H1 (cell line): ENCODE measurements at regions not wholly inside any gene's neighbourhood (a gene's known extent, or its start where the extent isn't known, plus 50 kb on each side); places are given as distances from the start of the nearest gene placed in this dataset.

Experiments
- CTCF ChIA-PET: fragments of 300-600 bp; sonication (Branson Sonifier 250); formaldehyde crosslinking; loops from one replicate; lab custom pipeline; 2021; ENCODE audit not compliant: partially characterized antibody; lab: Charles Lee
- POLR2A ChIA-PET: fragments of 300-600 bp; sonication (Branson Sonifier 250); formaldehyde crosslinking; loops from one replicate; lab custom pipeline; 2021; ENCODE audit warnings: inconsistent platforms; ENCODE audit not compliant: partially characterized antibody; lab: Charles Lee
- DNase-seq, 2 experiments: peaks; one replicate each; pipeline versions ENCODE4 v3.0.0 to v3.0.0-alpha.2; 2010 to 2022; ENCODE audit warnings: low spot score in 2 of 2, low read depth in 1 of 2, mixed read lengths in 1 of 2
- FAIRE-seq: peaks from 2 replicates; lab custom pipeline; 2011; peaks lifted over from hg19 to GRCh38; lab: Jason Lieb, UNC
- H2AFZ ChIP-seq: 2 replicates; pipeline ENCODE4 v1.8.1; 2012; ENCODE audit warnings: low read length, inconsistent platforms
- H2AK5ac ChIP-seq: 2 replicates; pipeline ENCODE4 v1.6.1; 2013; ENCODE audit warnings: low read depth, low read length
- H2BK120ac ChIP-seq: replicated peaks from 2 replicates; pipeline ENCODE3; 2013; ENCODE audit warnings: low read depth, low read length, inconsistent platforms
- H2BK12ac ChIP-seq: 2 replicates; pipeline ENCODE4 v1.6.1; 2013; ENCODE audit warnings: low read depth, low read length
- H2BK15ac ChIP-seq: 2 replicates; pipeline ENCODE4 v1.6.1; 2013; ENCODE audit warnings: low read length
- H2BK20ac ChIP-seq: 2 replicates; pipeline ENCODE4 v1.6.1; 2013; ENCODE audit warnings: low read length
- H2BK5ac ChIP-seq: 2 replicates; pipeline ENCODE4 v1.6.1; 2013; ENCODE audit warnings: low read depth, low read length
- H3K14ac ChIP-seq: 2 replicates; pipeline ENCODE4 v1.6.1; 2013; ENCODE audit warnings: inconsistent platforms; ENCODE audit not compliant: insufficient read length
- H3K18ac ChIP-seq: 2 replicates; pipeline ENCODE4 v1.6.1; 2013; ENCODE audit warnings: low read length; ENCODE audit errors: extremely low read depth
- H3K23ac ChIP-seq: 2 replicates; pipeline ENCODE4 v1.6.1; 2013; ENCODE audit warnings: inconsistent platforms; ENCODE audit not compliant: insufficient read length
- H3K23me2 ChIP-seq: 2 replicates; pipeline ENCODE4 v1.6.1; 2013; ENCODE audit warnings: low read depth, low read length
- H3K27ac ChIP-seq: 2 replicates; pipeline ENCODE4 v1.6.1; 2011; ENCODE audit warnings: low read depth, low read length, inconsistent platforms
- H3K27me3 ChIP-seq, 4 experiments: replicated peaks in 1 of 4; 1 replicate in 1 of 4; 2 replicates in 3 of 4; pipeline versions ENCODE4 v1.6.1 to v1.8.1; 2011 to 2013; ENCODE audit warnings: low read length in 3 of 4, mild to moderate bottlenecking in 3 of 4, inconsistent platforms in 2 of 4, mixed read lengths in 2 of 4, moderate library complexity in 1 of 4; ENCODE audit not compliant: control insufficient read depth in 3 of 4, insufficient read depth in 3 of 4; ENCODE audit errors: extremely low read depth in 1 of 4
- H3K36me3 ChIP-seq, 4 experiments: 2 replicates each; pipeline versions ENCODE4 v1.6.1 to v1.8.1; 2011 to 2013; ENCODE audit warnings: mild to moderate bottlenecking in 4 of 4, low read length in 3 of 4, moderate library complexity in 2 of 4, control low read depth in 1 of 4, inconsistent platforms in 1 of 4; ENCODE audit not compliant: insufficient read depth in 4 of 4, control insufficient read depth in 2 of 4
- H3K4ac ChIP-seq: replicated peaks from 2 replicates; pipeline ENCODE3; 2013; ENCODE audit warnings: low read length, low read depth, mixed read lengths, inconsistent platforms; ENCODE audit not compliant: insufficient read length
- H3K4me1 ChIP-seq, 4 experiments: replicated peaks in 1 of 4; 1 replicate in 1 of 4; 2 replicates in 3 of 4; pipeline versions ENCODE4 v1.6.1 to v1.8.1; 2011 to 2013; ENCODE audit warnings: low read length in 3 of 4, inconsistent platforms in 2 of 4, mixed read lengths in 1 of 4; ENCODE audit not compliant: insufficient read depth in 4 of 4, control insufficient read depth in 3 of 4
- H3K4me2 ChIP-seq, 2 experiments: 2 replicates each; pipeline versions ENCODE4 v1.6.1 to v1.8.1; 2011 to 2013; ENCODE audit warnings: low read depth in 2 of 2, low read length in 2 of 2, control low read depth in 1 of 2, inconsistent platforms in 1 of 2, mild to moderate bottlenecking in 1 of 2; ENCODE audit not compliant: insufficient read depth in 1 of 2
- H3K4me3 ChIP-seq, 4 experiments: fragments of 200-600, 300-600 bp in 1 of 4; sonication (generic), shearing (Covaris generic), sonication (Bioruptor Twin) in 1 of 4; 2 replicates each; pipeline versions ENCODE4 v1.5.1 to v1.8.1; 2011 to 2016; ENCODE audit warnings: low read length in 4 of 4, low read depth in 3 of 4, control low read depth in 2 of 4, inconsistent platforms in 2 of 4, mild to moderate bottlenecking in 2 of 4, mixed read lengths in 1 of 4, moderate library complexity in 1 of 4; ENCODE audit not compliant: insufficient read depth in 2 of 4; ENCODE audit errors: extremely low read depth in 1 of 4
- H3K56ac ChIP-seq: replicated peaks from 2 replicates; pipeline ENCODE3; 2013; ENCODE audit warnings: low read depth, mild to moderate bottlenecking, mixed read lengths, low read length, inconsistent platforms; ENCODE audit not compliant: insufficient read length
- H3K79me1 ChIP-seq: 2 replicates; pipeline ENCODE4 v1.6.1; 2013; ENCODE audit warnings: low read depth, low read length, control low read depth
- H3K79me2 ChIP-seq, 2 experiments: 2 replicates each; pipeline versions ENCODE4 v1.6.1 to v1.8.1; 2012 to 2013; ENCODE audit warnings: low read length in 2 of 2, mild to moderate bottlenecking in 2 of 2, inconsistent platforms in 1 of 2; ENCODE audit not compliant: insufficient read depth in 2 of 2, control insufficient read depth in 1 of 2
- H3K9ac ChIP-seq, 4 experiments: replicated peaks in 1 of 4; 1 replicate in 1 of 4; 2 replicates in 3 of 4; pipeline versions ENCODE4 v1.6.1 to v1.8.1; 2011 to 2013; ENCODE audit warnings: low read depth in 3 of 4, low read length in 3 of 4, control low read depth in 2 of 4, mild to moderate bottlenecking in 2 of 4, moderate library complexity in 2 of 4, inconsistent platforms in 1 of 4; ENCODE audit errors: extremely low read depth in 1 of 4
- H3K9me3 ChIP-seq, 2 experiments: 2 replicates each; pipeline versions ENCODE4 v1.6.1 to v1.8.1; 2012 to 2013; ENCODE audit warnings: mild to moderate bottlenecking in 2 of 2, moderate library complexity in 2 of 2, control low read depth in 1 of 2, inconsistent platforms in 1 of 2, low read depth in 1 of 2, low read length in 1 of 2, mixed read lengths in 1 of 2; ENCODE audit not compliant: insufficient read depth in 2 of 2
- H4K20me1 ChIP-seq, 2 experiments: replicated peaks in 1 of 2; 2 replicates each; pipeline versions ENCODE3 to v1.8.1; 2011 to 2013; ENCODE audit warnings: inconsistent platforms in 2 of 2, low read length in 2 of 2, mild to moderate bottlenecking in 1 of 2; ENCODE audit not compliant: insufficient read depth in 2 of 2, control insufficient read depth in 1 of 2
- H4K5ac ChIP-seq: 2 replicates; pipeline ENCODE4 v1.6.1; 2013; ENCODE audit warnings: low read length, low read depth, mixed read lengths, inconsistent platforms; ENCODE audit not compliant: insufficient read length
- H4K8ac ChIP-seq: 2 replicates; pipeline ENCODE4 v1.8.0; 2013; ENCODE audit warnings: mild to moderate bottlenecking, moderate library complexity, low read length, inconsistent platforms; ENCODE audit not compliant: insufficient read depth; ENCODE audit errors: extremely low read depth
- H4K91ac ChIP-seq: replicated peaks from 2 replicates; pipeline ENCODE3; 2013; ENCODE audit warnings: low read length, mixed read lengths, inconsistent platforms; ENCODE audit not compliant: insufficient read length
- EZH2 ChIP-seq: fragments of 200-600 bp; sonication (generic); IDR thresholded peaks from 2 replicates; pipeline ENCODE4 v1.7.1; 2012; ENCODE audit warnings: low read depth, mild to moderate bottlenecking, moderate library complexity, low read length, inconsistent platforms; ENCODE audit not compliant: severe bottlenecking
- GTF2F1 ChIP-seq: IDR thresholded peaks from 2 replicates; pipeline ENCODE4 v1.6.1; 2012; ENCODE audit warnings: low read depth, low read length, improper control_type of control experiment, borderline replicate concordance
- JUND ChIP-seq: IDR thresholded peaks from 2 replicates; pipeline ENCODE4 v1.6.1; 2011; ENCODE audit warnings: mild to moderate bottlenecking, improper control_type of control experiment, low read length
- WGBS, 2 experiments: shearing (Covaris generic) in 1 of 2; methylation state at CpG; one replicate each; pipeline versions ENCODE4 v1.1.6 to v1.1.7; 2013 to 2015; ENCODE audit warnings: low lambda C conversion rate in 2 of 2, mixed read lengths in 2 of 2, inconsistent platforms in 1 of 2, low coverage in 1 of 2, missing lambda C conversion rate in 1 of 2; ENCODE audit not compliant: insufficient replicate concordance in 2 of 2, insufficient coverage in 1 of 2, insufficient read length in 1 of 2; ENCODE audit errors: extremely low coverage in 1 of 2, missing lambda C conversion rate in 1 of 2; 5-methylcytosine and 5-hydroxymethylcytosine counted together

- Histone ChIP-seq H2AK5ac (no peak overlapping the region), H4K8ac (no peak overlapping the region), H2BK15ac (no peak overlapping the region), H2AFZ (no peak overlapping the region), H4K20me1 (no peaks in the 10 kb centered on the region), H3K56ac (no peak overlapping the region), H3K79me1 (no peaks in the 10 kb centered on the region), H3K27me3 (no peaks in the 10 kb centered on the region; a peak in 1 of 7 replicates), H3K4me3 (no peak overlapping the region), H3K4me2 (no peak overlapping the region), H3K9me3 (no peaks in the 10 kb centered on the region), H3K18ac (no peak overlapping the region), H2BK12ac (no peak overlapping the region), H3K4me1 (no peaks in the 10 kb centered on the region), H3K79me2 (no peaks in the 10 kb centered on the region), H3K36me3 (no peaks in the 10 kb centered on the region), H3K27ac (no peak overlapping the region), H2BK20ac (no peak overlapping the region), H2BK5ac (no peak overlapping the region), H3K23ac (no peak overlapping the region), H3K4ac (no peak overlapping the region), H3K14ac (no peak overlapping the region), H4K91ac (no peak overlapping the region), H3K23me2 (no peaks in the 10 kb centered on the region), H2BK120ac (no peak overlapping the region), H3K9ac (no peak overlapping the region), H4K5ac (no peak overlapping the region)
- DNase-seq (no peak), FAIRE-seq (no peak)
- ChIA-PET CTCF (no interaction called here), POLR2A (no interaction called here)
- WGBS, 2 experiments = 83% methylated on average over 1 of the region's 1 CpG; no CpG with 5 or more reads in 1 of the 2 experiments
- no peak for TF ChIP-seq EZH2
- no peak for TF ChIP-seq GTF2F1
- no peak for TF ChIP-seq JUND
Measured at GRCh38 chr2:239679755-239680154, 278.9 kb upstream of the HDAC4 start.
